ENCODE measurements at regions not wholly inside any gene's neighbourhood (a gene's known extent, or its start where the extent isn't known, plus 50 kb on each side); places are given as distances from the start of the nearest gene placed in this dataset.

DNA sequence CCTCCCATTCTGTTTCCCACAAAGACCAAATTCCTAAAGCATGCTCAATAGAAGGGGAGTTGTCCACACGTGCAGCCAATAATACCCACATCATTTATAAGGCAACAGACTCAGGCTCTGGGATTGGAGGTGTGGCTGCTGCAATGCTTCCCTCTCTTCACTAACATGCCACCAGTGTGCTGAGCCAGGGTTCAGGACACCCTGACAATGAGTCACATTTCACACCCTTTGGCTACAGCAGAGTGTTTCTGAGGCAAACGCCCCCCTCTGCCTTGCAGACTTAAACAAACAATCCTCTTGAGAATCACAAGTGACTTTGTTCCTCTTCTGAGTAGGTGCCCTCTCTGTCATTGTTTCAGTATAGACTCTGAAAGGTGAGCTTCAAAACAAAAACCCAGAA, 189.3 kb upstream of the TLE4 start:
- TF ChIP-seq EP300 (IDR thresholded peaks at IDR 0.05; ENCODE audit: borderline replicate concordance in 1 of 2, low read depth in 2 of 2, low read length in 2 of 2): no peak
- TF ChIP-seq, protein P1, sequence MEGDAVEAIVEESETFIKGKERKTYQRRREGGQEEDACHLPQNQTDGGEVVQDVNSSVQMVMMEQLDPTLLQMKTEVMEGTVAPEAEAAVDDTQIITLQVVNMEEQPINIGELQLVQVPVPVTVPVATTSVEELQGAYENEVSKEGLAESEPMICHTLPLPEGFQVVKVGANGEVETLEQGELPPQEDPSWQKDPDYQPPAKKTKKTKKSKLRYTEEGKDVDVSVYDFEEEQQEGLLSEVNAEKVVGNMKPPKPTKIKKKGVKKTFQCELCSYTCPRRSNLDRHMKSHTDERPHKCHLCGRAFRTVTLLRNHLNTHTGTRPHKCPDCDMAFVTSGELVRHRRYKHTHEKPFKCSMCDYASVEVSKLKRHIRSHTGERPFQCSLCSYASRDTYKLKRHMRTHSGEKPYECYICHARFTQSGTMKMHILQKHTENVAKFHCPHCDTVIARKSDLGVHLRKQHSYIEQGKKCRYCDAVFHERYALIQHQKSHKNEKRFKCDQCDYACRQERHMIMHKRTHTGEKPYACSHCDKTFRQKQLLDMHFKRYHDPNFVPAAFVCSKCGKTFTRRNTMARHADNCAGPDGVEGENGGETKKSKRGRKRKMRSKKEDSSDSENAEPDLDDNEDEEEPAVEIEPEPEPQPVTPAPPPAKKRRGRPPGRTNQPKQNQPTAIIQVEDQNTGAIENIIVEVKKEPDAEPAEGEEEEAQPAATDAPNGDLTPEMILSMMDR (IDR thresholded peaks at IDR 0.05; ENCODE audit: control extremely low read depth in 1 of 3, insufficient read depth in 1 of 3, low read depth in 1 of 3, low read length in 3 of 3): no peak
- TF ChIP-seq TEAD4 (IDR thresholded peaks at IDR 0.05; ENCODE audit: low read depth, low read length): no peak
- TF ChIP-seq, protein P2, sequence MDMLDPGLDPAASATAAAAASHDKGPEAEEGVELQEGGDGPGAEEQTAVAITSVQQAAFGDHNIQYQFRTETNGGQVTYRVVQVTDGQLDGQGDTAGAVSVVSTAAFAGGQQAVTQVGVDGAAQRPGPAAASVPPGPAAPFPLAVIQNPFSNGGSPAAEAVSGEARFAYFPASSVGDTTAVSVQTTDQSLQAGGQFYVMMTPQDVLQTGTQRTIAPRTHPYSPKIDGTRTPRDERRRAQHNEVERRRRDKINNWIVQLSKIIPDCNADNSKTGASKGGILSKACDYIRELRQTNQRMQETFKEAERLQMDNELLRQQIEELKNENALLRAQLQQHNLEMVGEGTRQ (IDR thresholded peaks at IDR 0.05; ENCODE audit: low read length): no peak
- no peak for TF ChIP-seq CHD2 (IDR thresholded peaks at IDR 0.05; ENCODE audit: low read length)
- TF ChIP-seq, protein P3, sequence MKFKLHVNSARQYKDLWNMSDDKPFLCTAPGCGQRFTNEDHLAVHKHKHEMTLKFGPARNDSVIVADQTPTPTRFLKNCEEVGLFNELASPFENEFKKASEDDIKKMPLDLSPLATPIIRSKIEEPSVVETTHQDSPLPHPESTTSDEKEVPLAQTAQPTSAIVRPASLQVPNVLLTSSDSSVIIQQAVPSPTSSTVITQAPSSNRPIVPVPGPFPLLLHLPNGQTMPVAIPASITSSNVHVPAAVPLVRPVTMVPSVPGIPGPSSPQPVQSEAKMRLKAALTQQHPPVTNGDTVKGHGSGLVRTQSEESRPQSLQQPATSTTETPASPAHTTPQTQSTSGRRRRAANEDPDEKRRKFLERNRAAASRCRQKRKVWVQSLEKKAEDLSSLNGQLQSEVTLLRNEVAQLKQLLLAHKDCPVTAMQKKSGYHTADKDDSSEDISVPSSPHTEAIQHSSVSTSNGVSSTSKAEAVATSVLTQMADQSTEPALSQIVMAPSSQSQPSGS (IDR thresholded peaks at IDR 0.05; ENCODE audit: low read length): no peak
- TF ChIP-seq, protein P4, sequence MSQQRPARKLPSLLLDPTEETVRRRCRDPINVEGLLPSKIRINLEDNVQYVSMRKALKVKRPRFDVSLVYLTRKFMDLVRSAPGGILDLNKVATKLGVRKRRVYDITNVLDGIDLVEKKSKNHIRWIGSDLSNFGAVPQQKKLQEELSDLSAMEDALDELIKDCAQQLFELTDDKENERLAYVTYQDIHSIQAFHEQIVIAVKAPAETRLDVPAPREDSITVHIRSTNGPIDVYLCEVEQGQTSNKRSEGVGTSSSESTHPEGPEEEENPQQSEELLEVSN (IDR thresholded peaks at IDR 0.05): no peak
- no peak for TF ChIP-seq MAFK (IDR thresholded peaks at IDR 0.05; ENCODE audit: low read depth, low read length)
- no peak for TF ChIP-seq RFX5 (IDR thresholded peaks at IDR 0.05; ENCODE audit: borderline replicate concordance, low read depth, low read length)
- no peak for TF ChIP-seq KDM5A (IDR thresholded peaks at IDR 0.05; ENCODE audit: low read length)
- TF ChIP-seq, protein P5, sequence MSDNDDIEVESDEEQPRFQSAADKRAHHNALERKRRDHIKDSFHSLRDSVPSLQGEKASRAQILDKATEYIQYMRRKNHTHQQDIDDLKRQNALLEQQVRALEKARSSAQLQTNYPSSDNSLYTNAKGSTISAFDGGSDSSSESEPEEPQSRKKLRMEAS (IDR thresholded peaks at IDR 0.05): no peak
- TF ChIP-seq POLR2A (IDR thresholded peaks at IDR 0.05; ENCODE audit: control extremely low read depth in 1 of 2, low read depth in 2 of 2, low read length in 2 of 2): no peak
- no peak for TF ChIP-seq SP1 (IDR thresholded peaks at IDR 0.05; ENCODE audit: low read depth, low read length)
